Esophagus muscularis mucosa (tissue), 4 donors: ENCODE measurements at regions not wholly inside any gene's neighbourhood (a gene's known extent, or its start where the extent isn't known, plus 50 kb on each side); places are given as distances from the start of the nearest gene placed in this dataset.

Source experiments
- DNase-seq: peaks from one replicate; pipeline ENCODE4 v3.0.0-alpha.2; 2017; ENCODE audit errors: extremely low spot score
- H3K27ac ChIP-seq, 4 donors: fragments of 200-600 bp; sonication (generic); replicated peaks in 1 of 4; 1 replicate in 3 of 4; 2 replicates in 1 of 4; pipeline ENCODE4 v1.5.1; 2016 to 2019; ENCODE audit warnings: mild to moderate bottlenecking in 1 of 4
- H3K27me3 ChIP-seq, 4 donors: fragments of 200-600 bp; sonication (generic); one replicate each; pipeline versions ENCODE4 v1.5.1 to v1.6.0; 2016 to 2019
- H3K36me3 ChIP-seq, 4 donors: fragments of 200-600 bp; sonication (generic); one replicate each; pipeline ENCODE4 v1.5.1; 2016 to 2019
- H3K4me1 ChIP-seq, 4 donors: fragments of 200-600 bp; sonication (generic); one replicate each; pipeline ENCODE4 v1.5.1; 2016 to 2019
- H3K4me3 ChIP-seq, 4 donors: fragments of 200-600 bp; sonication (generic); 1 replicate in 2 of 4; 2 replicates in 2 of 4; pipeline ENCODE4 v1.5.1; 2016 to 2019; ENCODE audit warnings: mild to moderate bottlenecking in 4 of 4, moderate library complexity in 1 of 4
- H3K9me3 ChIP-seq, 4 donors: fragments of 200-600 bp; sonication (generic); 1 replicate in 3 of 4; 2 replicates in 1 of 4; pipeline ENCODE4 v1.5.1; 2016 to 2019
- CTCF ChIP-seq, 3 experiments: fragments of 200-600 bp in 2 of 3; fragments of 450-650 bp in 1 of 3; sonication (generic) in 2 of 3; IDR thresholded peaks; one replicate each; pipeline ENCODE4 v1.5.1; 2017 to 2019; ENCODE audit warnings: antibody characterized with exemption in 3 of 3, mild to moderate bottlenecking in 2 of 3, moderate library complexity in 1 of 3
- EP300 ChIP-seq: sonication (generic); formaldehyde crosslinking; IDR thresholded peaks from one replicate; pipeline ENCODE4 v1.6.1; 2017; ENCODE audit warnings: antibody characterized with exemption
- POLR2A ChIP-seq: fragments of 450-650 bp; IDR thresholded peaks from one replicate; pipeline ENCODE4 v1.6.1; 2017; ENCODE audit warnings: antibody characterized with exemption, moderate library complexity, mild to moderate bottlenecking, low read depth
- POLR2AphosphoS5 ChIP-seq, 2 donors: sonication (generic); formaldehyde crosslinking; IDR thresholded peaks; one replicate each; pipeline ENCODE4 v1.6.1; 2017; ENCODE audit warnings: antibody characterized with exemption in 2 of 2
- WGBS: methylation state at CpG from one replicate; pipeline ENCODE4 v1.1.5; 2018; 5-methylcytosine and 5-hydroxymethylcytosine counted together
- intact Hi-C: fragments of 100-400 bp; cut with DNase I; formaldehyde crosslinking; loops from one replicate; pipeline ENCODE4 v1.15.1; 2023

DNA sequence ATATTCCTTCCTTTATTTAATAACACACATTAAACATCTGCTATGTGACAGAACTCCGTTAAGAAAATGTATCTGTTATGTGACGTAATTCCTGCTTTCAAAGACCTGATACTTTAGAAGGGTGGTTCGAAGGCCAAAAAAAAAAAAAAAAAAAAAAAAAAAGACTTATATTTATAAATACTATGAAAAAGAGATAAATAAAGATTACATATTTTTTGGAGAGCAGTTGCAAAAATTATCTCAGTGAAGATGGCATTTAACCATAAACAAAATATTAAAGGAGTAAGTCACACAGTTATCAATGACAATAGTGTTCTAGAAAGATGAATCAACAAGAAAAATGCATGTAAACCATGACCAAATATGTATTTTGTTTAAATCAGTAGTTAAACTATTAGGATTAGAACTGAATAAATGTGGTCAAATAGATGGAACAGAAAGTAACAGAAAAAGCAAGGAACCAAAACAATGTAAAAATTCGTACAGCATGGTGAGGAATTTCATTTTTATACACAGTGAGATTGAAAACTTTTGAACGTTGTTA is 612.3 kb upstream of the SLITRK5 start:
- Histone ChIP-seq H3K4me3 (no peak overlapping the region), H3K27ac (no peak overlapping the region), H3K9me3 (no peaks in the 10 kb centered on the region), H3K36me3 (no peaks in the 10 kb centered on the region), H3K27me3 (no peaks in the 10 kb centered on the region), H3K4me1 (no peaks in the 10 kb centered on the region)
- intact Hi-C loops, result no loop called here
- TF ChIP-seq POLR2AphosphoS5 (IDR thresholded peaks at IDR 0.05) (no peak), CTCF (IDR thresholded peaks at IDR 0.05) (no peak), EP300 (no peak), POLR2A (no peak)
- DNase-seq, result no peak
- WGBS, result 58% methylated on average over 5 of the region's 5 CpGs

DNA sequence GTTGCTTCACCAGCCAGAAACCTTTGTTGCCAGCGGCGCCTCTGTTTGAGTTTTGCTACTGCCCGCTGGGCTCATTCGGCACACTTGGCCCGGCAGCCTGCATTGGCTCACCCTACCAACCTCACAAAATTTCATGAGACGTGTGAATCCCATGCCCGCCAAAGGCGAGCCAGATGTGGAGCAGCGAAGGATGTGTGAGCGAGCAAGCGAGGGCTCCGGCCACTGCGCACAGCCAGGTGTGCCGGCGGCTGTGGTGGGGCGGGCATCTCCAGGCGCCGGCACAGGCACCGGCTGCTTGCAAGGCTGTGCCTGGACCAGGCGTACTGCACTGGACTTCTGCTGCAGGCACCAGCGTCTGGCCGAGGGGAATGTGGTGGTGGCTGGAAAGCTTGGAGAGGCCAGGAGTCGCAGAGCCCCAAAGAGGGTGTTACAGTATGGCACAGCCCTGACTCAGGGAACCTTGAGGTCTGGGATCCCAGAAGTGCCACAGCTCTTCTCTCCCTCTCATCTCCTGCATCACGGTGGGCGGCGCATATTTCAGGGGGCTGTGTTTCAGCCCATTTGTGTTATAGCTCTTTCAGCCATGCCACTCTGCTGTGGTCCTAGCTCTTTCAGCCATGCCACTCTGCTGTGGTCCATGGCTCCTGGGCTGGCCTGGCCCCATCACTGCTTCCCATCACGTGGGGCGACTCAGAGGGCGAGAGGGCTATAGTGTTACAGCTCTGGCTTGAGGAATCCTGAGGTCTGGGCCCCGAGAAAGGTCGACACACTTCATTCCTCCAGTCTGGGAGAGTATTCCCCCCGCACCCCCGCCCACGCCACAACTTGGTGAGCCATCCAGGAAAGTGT is 592.0 kb upstream of the SLITRK5 start:
- TF ChIP-seq CTCF (IDR thresholded peaks at IDR 0.05) (no peak), POLR2A (no peak), POLR2AphosphoS5 (IDR thresholded peaks at IDR 0.05) (no peak), EP300 (no peak)
- H3K4me3 ChIP-seq, result no peak overlapping the region
- no peaks in the 10 kb centered on the region for H3K4me1 ChIP-seq
- no peak overlapping the region for H3K27ac ChIP-seq
- DNase-seq, result no peak
- 93% methylated on average over 22 of the region's 34 CpGs for WGBS
- H3K27me3 ChIP-seq, result no peaks in the 10 kb centered on the region
- H3K9me3 ChIP-seq, result no peaks in the 10 kb centered on the region
- intact Hi-C loops, result no loop called here
- H3K36me3 ChIP-seq, result no peaks in the 10 kb centered on the region

GRCh38 chr13:87080100-87080779 is 590.9 kb upstream of the SLITRK5 start:
- WGBS, result 88% methylated on average over 10 of the region's 27 CpGs
- no peaks in the 10 kb centered on the region for H3K4me1 ChIP-seq
- H3K36me3 ChIP-seq, result no peaks in the 10 kb centered on the region
- no peak overlapping the region for H3K27ac ChIP-seq
- no peak overlapping the region for H3K4me3 ChIP-seq
- TF ChIP-seq POLR2AphosphoS5 (IDR thresholded peaks at IDR 0.05), result no peak
- TF ChIP-seq EP300, result no peak
- TF ChIP-seq POLR2A, result no peak
- no peak for TF ChIP-seq CTCF (IDR thresholded peaks at IDR 0.05)
- no peak for DNase-seq
- intact Hi-C loops, result no loop called here
- H3K27me3 ChIP-seq, result no peaks in the 10 kb centered on the region
- H3K9me3 ChIP-seq, result no peaks in the 10 kb centered on the region

GRCh38 chr13:87084192-87084591 is 587.0 kb upstream of the SLITRK5 start:
- TF ChIP-seq POLR2AphosphoS5 (IDR thresholded peaks at IDR 0.05) (no peak), EP300 (no peak), CTCF (IDR thresholded peaks at IDR 0.05) (no peak), POLR2A (no peak)
- WGBS, result 95% methylated on average over 5 of the region's 5 CpGs
- H3K9me3 ChIP-seq, result no peaks in the 10 kb centered on the region
- H3K36me3 ChIP-seq, result no peaks in the 10 kb centered on the region
- H3K4me3 ChIP-seq, result no peak overlapping the region
- no peak for DNase-seq
- no peaks in the 10 kb centered on the region for H3K4me1 ChIP-seq
- no peaks in the 10 kb centered on the region for H3K27me3 ChIP-seq
- intact Hi-C loops, result no loop called here
- no peak overlapping the region for H3K27ac ChIP-seq
